ENCODE measurements at regions not wholly inside any gene's neighbourhood (a gene's known extent, or its start where the extent isn't known, plus 50 kb on each side); places are given as distances from the start of the nearest gene placed in this dataset.

DNA sequence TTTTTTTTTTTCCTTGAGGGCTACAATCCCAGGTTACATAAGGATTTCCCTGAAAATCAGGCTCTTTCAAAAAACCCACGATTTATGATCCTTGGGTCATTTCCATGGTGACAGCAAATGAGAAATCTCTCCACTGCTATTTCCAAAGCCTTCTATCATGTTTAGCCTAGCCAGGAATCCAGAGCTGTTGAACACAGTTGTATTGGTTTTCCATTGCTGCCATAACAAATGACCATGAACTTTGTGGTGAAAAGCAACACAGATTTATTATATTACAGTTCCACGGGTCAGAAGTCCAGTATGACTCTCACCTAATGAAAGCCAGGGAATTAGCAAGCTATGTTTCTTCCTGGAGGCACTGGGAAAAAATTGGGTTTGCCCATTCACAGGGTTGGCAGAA lies 106.6 kb downstream of the MAF start:
- TF ChIP-seq, protein P1, sequence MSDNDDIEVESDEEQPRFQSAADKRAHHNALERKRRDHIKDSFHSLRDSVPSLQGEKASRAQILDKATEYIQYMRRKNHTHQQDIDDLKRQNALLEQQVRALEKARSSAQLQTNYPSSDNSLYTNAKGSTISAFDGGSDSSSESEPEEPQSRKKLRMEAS (IDR thresholded peaks at IDR 0.05): no peak
- TF ChIP-seq ZNF263 (CRISPR knock-in tag; IDR thresholded peaks at IDR 0.05): no peak
- TF ChIP-seq MTF2 (CRISPR knock-in tag; IDR thresholded peaks at IDR 0.05; ENCODE audit: borderline replicate concordance): no peak
- no peak for TF ChIP-seq PCBP1 (IDR thresholded peaks at IDR 0.05; ENCODE audit: borderline replicate concordance, low read depth, low read length)
- no peak for TF ChIP-seq TARDBP (CRISPR knock-in tag; IDR thresholded peaks at IDR 0.05)
- TF ChIP-seq, protein P2, sequence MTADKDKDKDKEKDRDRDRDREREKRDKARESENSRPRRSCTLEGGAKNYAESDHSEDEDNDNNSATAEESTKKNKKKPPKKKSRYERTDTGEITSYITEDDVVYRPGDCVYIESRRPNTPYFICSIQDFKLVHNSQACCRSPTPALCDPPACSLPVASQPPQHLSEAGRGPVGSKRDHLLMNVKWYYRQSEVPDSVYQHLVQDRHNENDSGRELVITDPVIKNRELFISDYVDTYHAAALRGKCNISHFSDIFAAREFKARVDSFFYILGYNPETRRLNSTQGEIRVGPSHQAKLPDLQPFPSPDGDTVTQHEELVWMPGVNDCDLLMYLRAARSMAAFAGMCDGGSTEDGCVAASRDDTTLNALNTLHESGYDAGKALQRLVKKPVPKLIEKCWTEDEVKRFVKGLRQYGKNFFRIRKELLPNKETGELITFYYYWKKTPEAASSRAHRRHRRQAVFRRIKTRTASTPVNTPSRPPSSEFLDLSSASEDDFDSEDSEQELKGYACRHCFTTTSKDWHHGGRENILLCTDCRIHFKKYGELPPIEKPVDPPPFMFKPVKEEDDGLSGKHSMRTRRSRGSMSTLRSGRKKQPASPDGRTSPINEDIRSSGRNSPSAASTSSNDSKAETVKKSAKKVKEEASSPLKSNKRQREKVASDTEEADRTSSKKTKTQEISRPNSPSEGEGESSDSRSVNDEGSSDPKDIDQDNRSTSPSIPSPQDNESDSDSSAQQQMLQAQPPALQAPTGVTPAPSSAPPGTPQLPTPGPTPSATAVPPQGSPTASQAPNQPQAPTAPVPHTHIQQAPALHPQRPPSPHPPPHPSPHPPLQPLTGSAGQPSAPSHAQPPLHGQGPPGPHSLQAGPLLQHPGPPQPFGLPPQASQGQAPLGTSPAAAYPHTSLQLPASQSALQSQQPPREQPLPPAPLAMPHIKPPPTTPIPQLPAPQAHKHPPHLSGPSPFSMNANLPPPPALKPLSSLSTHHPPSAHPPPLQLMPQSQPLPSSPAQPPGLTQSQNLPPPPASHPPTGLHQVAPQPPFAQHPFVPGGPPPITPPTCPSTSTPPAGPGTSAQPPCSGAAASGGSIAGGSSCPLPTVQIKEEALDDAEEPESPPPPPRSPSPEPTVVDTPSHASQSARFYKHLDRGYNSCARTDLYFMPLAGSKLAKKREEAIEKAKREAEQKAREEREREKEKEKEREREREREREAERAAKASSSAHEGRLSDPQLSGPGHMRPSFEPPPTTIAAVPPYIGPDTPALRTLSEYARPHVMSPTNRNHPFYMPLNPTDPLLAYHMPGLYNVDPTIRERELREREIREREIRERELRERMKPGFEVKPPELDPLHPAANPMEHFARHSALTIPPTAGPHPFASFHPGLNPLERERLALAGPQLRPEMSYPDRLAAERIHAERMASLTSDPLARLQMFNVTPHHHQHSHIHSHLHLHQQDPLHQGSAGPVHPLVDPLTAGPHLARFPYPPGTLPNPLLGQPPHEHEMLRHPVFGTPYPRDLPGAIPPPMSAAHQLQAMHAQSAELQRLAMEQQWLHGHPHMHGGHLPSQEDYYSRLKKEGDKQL (CRISPR knock-in tag; IDR thresholded peaks at IDR 0.05; ENCODE audit: low read depth): no peak
- TF ChIP-seq, protein P3, sequence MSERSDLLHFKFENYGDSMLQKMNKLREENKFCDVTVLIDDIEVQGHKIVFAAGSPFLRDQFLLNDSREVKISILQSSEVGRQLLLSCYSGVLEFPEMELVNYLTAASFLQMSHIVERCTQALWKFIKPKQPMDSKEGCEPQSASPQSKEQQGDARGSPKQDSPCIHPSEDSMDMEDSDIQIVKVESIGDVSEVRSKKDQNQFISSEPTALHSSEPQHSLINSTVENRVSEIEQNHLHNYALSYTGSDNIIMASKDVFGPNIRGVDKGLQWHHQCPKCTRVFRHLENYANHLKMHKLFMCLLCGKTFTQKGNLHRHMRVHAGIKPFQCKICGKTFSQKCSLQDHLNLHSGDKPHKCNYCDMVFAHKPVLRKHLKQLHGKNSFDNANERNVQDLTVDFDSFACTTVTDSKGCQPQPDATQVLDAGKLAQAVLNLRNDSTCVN (CRISPR knock-in tag; IDR thresholded peaks at IDR 0.05; ENCODE audit: borderline replicate concordance): no peak
- TF ChIP-seq POLR2AphosphoS5 (IDR thresholded peaks at IDR 0.05; ENCODE audit: low read depth, low read length): no peak
